K562 (cell line): ENCODE measurements at regions not wholly inside any gene's neighbourhood (a gene's known extent, or its start where the extent isn't known, plus 50 kb on each side); places are given as distances from the start of the nearest gene placed in this dataset.

ENCODE experiments used
- ATAC-seq: fragments of 200-7000 bp; cut with Tn5 transposase; 3 replicates; pipeline ENCODE4 v1.9.1; 2020; ENCODE audit warnings: moderate library complexity
- BruUV-seq: library from RNA; stranded (reverse); fragments of 400-500 nt; replicated peaks from 2 replicates; lab custom pipeline; 2021; lab: Mats Ljungman, UMichigan
- CTCF ChIA-PET: fragments of 300-600 bp; formaldehyde crosslinking; extraction: SDS; loops from one replicate; lab custom pipeline; 2021; ENCODE audit warnings: low intra/inter-chr PET ratio; lab: Yijun Ruan, JAX
- POLR2A ChIA-PET: fragments of 300-600, 350-650 bp; sonication (Branson Sonifier 250); formaldehyde crosslinking; extraction: SDS; loops from one replicate; lab custom pipeline; 2021; ENCODE audit warnings: antibody characterized with exemption, inconsistent platforms; lab: Yijun Ruan, JAX
- DNase-seq, 4 experiments: peaks; one replicate each; pipeline versions ENCODE4 v3.0.0 to v3.0.0-alpha.2; 2011 to 2018; ENCODE audit warnings: low spot score in 3 of 4, mixed read lengths in 3 of 4; ENCODE audit errors: extremely low read depth in 1 of 4
- FAIRE-seq: peaks from 2 replicates; lab custom pipeline; 2011; peaks lifted over from hg19 to GRCh38; lab: Jason Lieb, UNC
- H2AFZ ChIP-seq: 2 replicates; pipeline ENCODE4 v1.6.0; 2011; ENCODE audit warnings: low read depth, low read length, control low read depth, inconsistent platforms
- H3K27ac ChIP-seq: fragments of 200-600 bp; 3 replicates; pipeline ENCODE4 v1.8.0; 2011; ENCODE audit warnings: low read depth, mild to moderate bottlenecking, control low read depth, inconsistent platforms, low read length, moderate library complexity, mixed read lengths; ENCODE audit errors: extremely low read depth
- H3K27me3 ChIP-seq, 2 experiments: fragments of 300-600 bp in 1 of 2; 2 replicates in 1 of 2; 3 replicates in 1 of 2; pipeline versions ENCODE4 v1.6.0 to v1.8.0; 2011; ENCODE audit warnings: inconsistent platforms in 2 of 2, low read length in 2 of 2, mild to moderate bottlenecking in 1 of 2, mixed read lengths in 1 of 2, moderate library complexity in 1 of 2; ENCODE audit not compliant: control insufficient read depth in 2 of 2, insufficient read depth in 2 of 2
- H3K36me3 ChIP-seq: fragments of 300-600 bp; 3 replicates; pipeline ENCODE4 v1.8.0; 2011; ENCODE audit warnings: mild to moderate bottlenecking, low read length, inconsistent platforms; ENCODE audit not compliant: control insufficient read depth, insufficient read depth
- H3K4me1 ChIP-seq, 2 experiments: fragments of 200-600 bp in 1 of 2; replicated peaks in 1 of 2; 2 replicates in 1 of 2; 3 replicates in 1 of 2; pipeline versions ENCODE4 v1.5.1 to v1.8.0; 2011; ENCODE audit warnings: inconsistent platforms in 2 of 2, low read length in 2 of 2, mild to moderate bottlenecking in 1 of 2, mixed read lengths in 1 of 2, moderate library complexity in 1 of 2; ENCODE audit not compliant: control insufficient read depth in 2 of 2, insufficient read depth in 2 of 2
- H3K4me2 ChIP-seq: 2 replicates; pipeline ENCODE4 v1.6.1; 2011; ENCODE audit warnings: low read length, control low read depth, inconsistent platforms, mixed read lengths; ENCODE audit not compliant: insufficient read depth
- H3K4me3 ChIP-seq: fragments of 200-600 bp; sonication (generic), shearing (Covaris generic); 2 replicates; pipeline ENCODE4 v1.5.1; 2016; ENCODE audit warnings: control low read depth, inconsistent platforms
- H3K79me2 ChIP-seq: fragments of 200-600 bp; 3 replicates; pipeline ENCODE4 v1.8.0; 2011; ENCODE audit warnings: low read length, inconsistent platforms; ENCODE audit not compliant: control insufficient read depth, insufficient read depth
- H3K9ac ChIP-seq, 2 experiments: 2 replicates each; pipeline versions ENCODE4 v1.6.0 to v1.6.1; 2011; ENCODE audit warnings: low read depth in 2 of 2, low read length in 2 of 2, control low read depth in 1 of 2, inconsistent platforms in 1 of 2, mild to moderate bottlenecking in 1 of 2, mixed read lengths in 1 of 2; ENCODE audit not compliant: insufficient read depth in 1 of 2
- H3K9me1 ChIP-seq: one replicate; pipeline ENCODE4 v1.6.0; 2011; ENCODE audit warnings: inconsistent platforms, mild to moderate bottlenecking, low read length, moderate library complexity; ENCODE audit not compliant: control insufficient read depth, insufficient read depth
- H3K9me3 ChIP-seq: replicated peaks from 2 replicates; pipeline ENCODE4 v1.5.1; 2011; ENCODE audit warnings: low read depth, low read length, inconsistent platforms; ENCODE audit not compliant: control insufficient read depth, insufficient read depth
- H4K20me1 ChIP-seq: replicated peaks from 2 replicates; pipeline ENCODE4 v1.6.1; 2011; ENCODE audit warnings: low read length, inconsistent platforms, mixed read lengths; ENCODE audit not compliant: control insufficient read depth, insufficient read depth
- BRD4 ChIP-seq: fragments of 200-600 bp; sonication (generic); IDR thresholded peaks from 2 replicates; pipeline ENCODE4 v1.6.1; 2017; ENCODE audit warnings: inconsistent platforms
- CAMTA2 ChIP-seq: fragments of 250-450 bp; sonication (Bioruptor Pico); conservative IDR thresholded peaks from 2 replicates; pipeline ENCODE4 v1.5.1; 2022
- ETS2 ChIP-seq: IDR thresholded peaks from 2 replicates; pipeline ENCODE4 v1.6.1; 2016; ENCODE audit warnings: borderline replicate concordance, missing genetic modification characterization, mild to moderate bottlenecking, moderate library complexity, missing compliant biosample characterization; ENCODE audit not compliant: poor library complexity, severe bottlenecking
- FOXP1 ChIP-seq: sonication (generic); formaldehyde crosslinking; IDR thresholded peaks from 2 replicates; pipeline ENCODE4 v1.8.0; 2022; ENCODE audit warnings: mild to moderate bottlenecking, missing genetic modification reagents
- HIVEP1 ChIP-seq: fragments of 250-450 bp; sonication (Bioruptor Pico); IDR thresholded peaks from 2 replicates; pipeline ENCODE4 v1.4.0; 2020; ENCODE audit warnings: mild to moderate bottlenecking
- ILK ChIP-seq: fragments of 450-650 bp; IDR thresholded peaks from 2 replicates; pipeline ENCODE4 v1.6.1; 2016; ENCODE audit warnings: missing genetic modification characterization, low read depth, mild to moderate bottlenecking, missing compliant biosample characterization, moderate library complexity, borderline replicate concordance
- PHF21A ChIP-seq: fragments of 450-650 bp; IDR thresholded peaks from 2 replicates; pipeline ENCODE4 v1.6.1; 2017; ENCODE audit warnings: low read depth, borderline replicate concordance
- RFX1 ChIP-seq: fragments of 450-650 bp; IDR thresholded peaks from 2 replicates; pipeline ENCODE4 v1.6.1; 2016; ENCODE audit warnings: mild to moderate bottlenecking, moderate library complexity
- SPI1 ChIP-seq: IDR thresholded peaks from 2 replicates; pipeline ENCODE4 v1.6.1; 2011; ENCODE audit warnings: low read depth, low read length, control low read depth, borderline replicate concordance
- TEAD4 ChIP-seq, 2 experiments: sonication (generic) in 1 of 2; formaldehyde crosslinking in 1 of 2; IDR thresholded peaks; 2 replicates each; pipeline versions ENCODE4 v1.6.1 to v1.8.0; 2012 to 2022; ENCODE audit warnings: borderline replicate concordance in 1 of 2, inconsistent platforms in 1 of 2, low read length in 1 of 2, mild to moderate bottlenecking in 1 of 2, missing genetic modification reagents in 1 of 2
- ZKSCAN1 ChIP-seq: fragments of 150-350 bp; IDR thresholded peaks from 2 replicates; pipeline ENCODE4 v1.6.1; 2016; ENCODE audit warnings: low read depth, low read length
- WGBS: fragments of 100-300 bp; shearing (Covaris generic); methylation state at CpG from one replicate; pipeline ENCODE4 v1.1.6; 2016; ENCODE audit warnings: low coverage, mixed read lengths; ENCODE audit not compliant: insufficient coverage; ENCODE audit errors: missing lambda C conversion rate; 5-methylcytosine and 5-hydroxymethylcytosine counted together
- in situ Hi-C: fragments of 300-500 bp; cut with MboI; formaldehyde crosslinking; loops from 4 replicates; pipeline ENCODE4 v1.15.0; 2018; ENCODE audit warnings: inconsistent platforms, mixed read lengths
- intact Hi-C: fragments of 100-400 bp; cut with micrococcal nuclease; formaldehyde crosslinking; loops from 2 replicates; pipeline ENCODE4 v1.14.2; 2022
- TF ChIP-seq, protein P1 (sequence below): fragments of 450-650 bp; IDR thresholded peaks from 2 replicates; pipeline ENCODE4 v1.6.1; 2016; ENCODE audit warnings: mild to moderate bottlenecking

DNA sequence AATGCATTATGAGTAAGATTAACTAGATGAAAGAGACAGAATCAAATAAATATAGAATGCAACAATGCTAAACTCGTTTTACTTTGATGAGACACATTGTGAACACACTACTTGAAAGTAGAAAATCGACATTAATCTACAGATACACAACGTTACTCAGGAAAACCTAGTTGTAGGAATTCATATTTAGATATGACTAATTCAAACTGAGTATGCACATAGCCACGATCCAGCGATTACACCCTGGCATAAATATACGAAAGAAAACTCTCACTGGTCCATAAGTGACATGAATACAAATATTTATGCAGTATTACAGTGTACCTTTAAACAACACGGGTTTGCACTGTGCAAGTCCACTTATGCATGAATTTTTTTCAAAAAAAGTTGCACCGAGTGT lies 485.6 kb downstream of the TMX3 start:
- Histone ChIP-seq H3K9me3 (no peaks in the 10 kb centered on the region), H3K9ac (no peak overlapping the region), H3K4me1 (no peaks in the 10 kb centered on the region), H3K9me1 (no peaks in the 10 kb centered on the region)
- no TSS peak for BruUV-seq
- no peak for ATAC-seq
- POLR2A ChIA-PET, result no interaction called here
- 4% methylated on average over 8 of the region's 8 CpGs for WGBS
- intact Hi-C loops, result no loop called here
- no peak for TF ChIP-seq CAMTA2 (CRISPR knock-in tag)
- TF ChIP-seq ILK (tag), result no peak
- TF ChIP-seq, all 486 proteins: peak for 0
- FAIRE-seq (no peak), DNase-seq (no peak)
- in situ Hi-C loops, result no loop called here
- CTCF ChIA-PET, result no interaction called here
- H3K4me3 ChIP-seq, result no peak overlapping the region
- no peaks in the 10 kb centered on the region for H3K79me2 ChIP-seq
- no peak overlapping the region for H3K4me2 ChIP-seq
- H3K36me3 ChIP-seq, result no peaks in the 10 kb centered on the region
- H4K20me1 ChIP-seq, result no peaks in the 10 kb centered on the region
- H3K27ac ChIP-seq, result no peak overlapping the region
- no peak overlapping the region for H2AFZ ChIP-seq
- H3K27me3 ChIP-seq, result no peaks in the 10 kb centered on the region

DNA sequence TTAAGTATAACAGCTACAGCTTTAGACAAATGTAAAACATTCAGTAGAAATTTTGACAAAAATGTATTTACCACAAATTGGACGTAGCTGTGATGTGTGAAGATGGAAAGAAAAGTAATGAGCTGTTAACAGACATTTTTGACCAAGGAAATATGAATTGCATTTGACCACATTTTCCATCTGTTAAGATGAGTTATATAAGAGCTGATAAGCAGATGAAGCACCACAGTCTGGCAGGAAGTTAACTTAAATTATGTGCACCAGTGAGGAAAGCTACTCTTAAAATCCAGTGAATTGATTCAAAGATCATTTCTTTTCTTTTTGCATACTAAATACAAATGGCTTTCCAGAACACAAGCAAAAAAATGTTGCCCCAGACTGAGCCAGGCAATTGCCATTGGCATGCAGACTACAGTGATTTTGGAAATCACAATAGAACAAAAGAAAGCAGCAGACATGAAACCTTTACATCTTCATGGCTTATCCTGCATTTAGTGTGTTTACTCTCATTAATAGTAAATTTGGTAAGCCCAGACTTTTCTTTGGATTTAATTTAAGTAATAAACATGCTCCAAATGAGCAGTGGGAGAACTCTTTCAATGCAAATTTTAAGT lies 493.7 kb downstream of the TMX3 start:
- in situ Hi-C loops, result no loop called here
- FAIRE-seq, result no peak
- TF ChIP-seq ETS2 (tag) (no peak), RFX1 (no peak), PHF21A (no peak), BRD4 (no peak), FOXP1 (no peak), TEAD4 (IDR thresholded peaks at IDR 0.05; ENCODE audit: low read length) (no peak), TEAD4 (CRISPR knock-in tag; IDR thresholded peaks at IDR 0.05; ENCODE audit: borderline replicate concordance) (no peak), HIVEP1 (CRISPR knock-in tag) (no peak), SPI1 (no peak), ZKSCAN1 (no peak)
- TF ChIP-seq, protein P1, sequence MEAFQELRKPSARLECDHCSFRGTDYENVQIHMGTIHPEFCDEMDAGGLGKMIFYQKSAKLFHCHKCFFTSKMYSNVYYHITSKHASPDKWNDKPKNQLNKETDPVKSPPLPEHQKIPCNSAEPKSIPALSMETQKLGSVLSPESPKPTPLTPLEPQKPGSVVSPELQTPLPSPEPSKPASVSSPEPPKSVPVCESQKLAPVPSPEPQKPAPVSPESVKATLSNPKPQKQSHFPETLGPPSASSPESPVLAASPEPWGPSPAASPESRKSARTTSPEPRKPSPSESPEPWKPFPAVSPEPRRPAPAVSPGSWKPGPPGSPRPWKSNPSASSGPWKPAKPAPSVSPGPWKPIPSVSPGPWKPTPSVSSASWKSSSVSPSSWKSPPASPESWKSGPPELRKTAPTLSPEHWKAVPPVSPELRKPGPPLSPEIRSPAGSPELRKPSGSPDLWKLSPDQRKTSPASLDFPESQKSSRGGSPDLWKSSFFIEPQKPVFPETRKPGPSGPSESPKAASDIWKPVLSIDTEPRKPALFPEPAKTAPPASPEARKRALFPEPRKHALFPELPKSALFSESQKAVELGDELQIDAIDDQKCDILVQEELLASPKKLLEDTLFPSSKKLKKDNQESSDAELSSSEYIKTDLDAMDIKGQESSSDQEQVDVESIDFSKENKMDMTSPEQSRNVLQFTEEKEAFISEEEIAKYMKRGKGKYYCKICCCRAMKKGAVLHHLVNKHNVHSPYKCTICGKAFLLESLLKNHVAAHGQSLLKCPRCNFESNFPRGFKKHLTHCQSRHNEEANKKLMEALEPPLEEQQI, result no peak

More for the DNA sequence above, 493.7 kb downstream of the TMX3 start:
- H3K27me3 ChIP-seq, result no peaks in the 10 kb centered on the region
- no peaks in the 10 kb centered on the region for H4K20me1 ChIP-seq
- H3K4me1 ChIP-seq, result no peaks in the 10 kb centered on the region
- intact Hi-C loops, result no loop called here
- no peak overlapping the region for H2AFZ ChIP-seq
- no peak for DNase-seq
- 0% methylated on average over 1 of the region's 1 CpG for WGBS
- no peaks in the 10 kb centered on the region for H3K36me3 ChIP-seq
- no peaks in the 10 kb centered on the region for H3K9me1 ChIP-seq
- no peak overlapping the region for H3K4me3 ChIP-seq
- ChIA-PET POLR2A (no interaction called here), CTCF (no interaction called here)
- H3K79me2 ChIP-seq, result no peaks in the 10 kb centered on the region
- H3K27ac ChIP-seq, result no peak overlapping the region
- H3K9ac ChIP-seq, result no peak overlapping the region
- no TSS peak for BruUV-seq
- H3K4me2 ChIP-seq, result no peak overlapping the region
- no peak for ATAC-seq
- H3K9me3 ChIP-seq, result no peaks in the 10 kb centered on the region
